ENCODE measurements at regions not wholly inside any gene's neighbourhood (a gene's known extent, or its start where the extent isn't known, plus 50 kb on each side); places are given as distances from the start of the nearest gene placed in this dataset.

GRCh38 chr5:8884029-8884428 lies 661.8 kb downstream of the SEMA5A start:
- TF ChIP-seq CTCF (IDR thresholded peaks at IDR 0.05; ENCODE audit: low read depth, low read length, poor library complexity, severe bottlenecking) (no peak), EZH2phosphoT487 (IDR thresholded peaks at IDR 0.05; ENCODE audit: borderline replicate concordance, low read length) (no peak)
